ENCODE measurements at regions not wholly inside any gene's neighbourhood (a gene's known extent, or its start where the extent isn't known, plus 50 kb on each side); places are given as distances from the start of the nearest gene placed in this dataset.
"Not testable (repeated sequence)": the region's sequence is repeated elsewhere in the genome, so short reads cannot be mapped to it uniquely, and the experiment has no call there.

DNA sequence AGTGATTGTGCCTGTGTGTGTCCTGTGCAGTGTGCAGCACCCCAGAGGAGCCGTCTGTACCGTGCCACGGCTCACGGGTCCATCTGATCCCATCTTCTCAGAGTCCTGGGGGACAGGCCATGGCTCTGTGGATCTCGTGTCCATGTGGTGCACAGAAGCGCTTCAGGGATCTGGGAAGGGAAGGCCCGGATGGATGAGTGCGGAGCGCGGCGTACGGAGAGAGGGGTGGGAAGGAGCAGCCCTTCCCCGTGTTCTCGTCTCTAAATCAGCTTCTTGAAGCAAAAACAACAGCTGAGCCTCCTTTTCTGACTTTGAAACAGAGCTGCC lies 208.4 kb downstream of the LAT start:
- not testable (repeated sequence) for H3K4me3 ChIP-seq (ENCODE audit: low read length, poor library complexity, severe bottlenecking); H3K9me3 ChIP-seq (ENCODE audit: insufficient read depth, low read depth, low read length); H3K4me1 ChIP-seq (ENCODE audit: insufficient read depth, low read length, poor library complexity, severe bottlenecking); H4K20me1 ChIP-seq (ENCODE audit: insufficient read depth, low read length, poor library complexity, severe bottlenecking); H3K27me3 ChIP-seq (ENCODE audit: insufficient read depth, low read length, poor library complexity, severe bottlenecking); H3K4me2 ChIP-seq (ENCODE audit: low read depth, low read length, poor library complexity, severe bottlenecking); H3K79me2 ChIP-seq (ENCODE audit: insufficient read depth, low read length); H3F3A ChIP-seq (ENCODE audit: low read depth); H2AFZ ChIP-seq (ENCODE audit: low read length); H3K9me2 ChIP-seq (replicated peaks; ENCODE audit: low read depth, low read length); H3K36me3 ChIP-seq (ENCODE audit: insufficient read depth, low read length); H3K9ac ChIP-seq (ENCODE audit: low read depth, low read length, poor library complexity, severe bottlenecking)

DNA sequence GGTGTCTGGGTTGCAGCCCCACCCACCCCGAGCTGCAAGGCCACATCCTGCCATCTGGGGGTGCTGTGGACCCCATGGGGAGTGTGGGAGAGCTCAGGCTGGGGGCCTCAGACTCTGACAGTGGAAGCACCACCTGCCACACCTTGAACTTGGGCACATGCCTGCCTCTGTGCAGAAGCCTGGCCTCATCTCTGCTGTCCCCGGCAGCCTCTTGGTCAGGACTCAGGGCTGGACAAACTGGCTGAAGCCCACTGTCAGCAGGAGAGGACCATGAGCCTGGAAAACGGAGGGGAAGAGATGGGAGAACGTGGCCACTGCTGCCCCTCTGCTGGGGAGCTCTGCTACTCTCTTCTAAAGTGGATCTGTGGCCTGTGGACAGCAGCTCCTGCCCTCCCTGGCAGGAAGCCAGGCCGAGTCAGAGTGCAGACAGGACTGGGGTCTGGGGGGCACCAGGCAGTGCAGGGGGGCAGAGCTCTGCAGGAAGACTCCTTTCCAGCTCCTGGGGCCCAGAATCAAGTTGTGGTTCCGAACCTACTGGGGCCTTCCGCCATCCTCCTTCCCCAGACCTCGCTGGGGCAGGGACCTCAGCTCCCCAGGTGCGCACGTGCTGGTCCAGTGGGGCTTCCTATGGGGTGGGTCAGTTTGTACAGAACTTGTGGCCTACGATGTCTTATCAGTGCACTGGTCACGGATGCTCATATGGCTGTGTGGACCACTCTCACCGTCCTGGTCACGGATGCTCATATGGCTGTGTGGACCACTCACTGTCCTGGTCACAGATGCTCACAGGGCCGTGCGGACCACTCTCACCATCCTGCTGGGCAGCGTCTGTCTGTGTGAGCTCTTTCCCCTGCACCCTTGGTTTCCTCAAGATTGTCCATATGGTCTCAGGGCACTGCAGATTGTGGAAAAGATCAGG lies 207.7 kb downstream of the LAT start:
- H3K4me1 ChIP-seq (ENCODE audit: insufficient read depth, low read length, poor library complexity, severe bottlenecking), result no peaks in the 10 kb centered on the region
- no peaks in the 10 kb centered on the region for H3K9me2 ChIP-seq (replicated peaks; ENCODE audit: low read depth, low read length)
- H3K79me2 ChIP-seq (ENCODE audit: insufficient read depth, low read length), result no peaks in the 10 kb centered on the region
- H3F3A ChIP-seq (ENCODE audit: low read depth), result no peaks in the 10 kb centered on the region
- H3K9me3 ChIP-seq (ENCODE audit: insufficient read depth, low read depth, low read length), result no peaks in the 10 kb centered on the region
- no peaks in the 10 kb centered on the region for H3K27me3 ChIP-seq (ENCODE audit: insufficient read depth, low read length, poor library complexity, severe bottlenecking)
- H4K20me1 ChIP-seq (ENCODE audit: insufficient read depth, low read length, poor library complexity, severe bottlenecking), result no peaks in the 10 kb centered on the region
- no peak overlapping the region for H3K4me2 ChIP-seq (ENCODE audit: low read depth, low read length, poor library complexity, severe bottlenecking)
- H3K4me3 ChIP-seq (ENCODE audit: low read length, poor library complexity, severe bottlenecking), result no peak overlapping the region
- no peak overlapping the region for H3K9ac ChIP-seq (ENCODE audit: low read depth, low read length, poor library complexity, severe bottlenecking)
- no peaks in the 10 kb centered on the region for H3K36me3 ChIP-seq (ENCODE audit: insufficient read depth, low read length)
- no peak overlapping the region for H2AFZ ChIP-seq (ENCODE audit: low read length)
- TF ChIP-seq, protein P1, sequence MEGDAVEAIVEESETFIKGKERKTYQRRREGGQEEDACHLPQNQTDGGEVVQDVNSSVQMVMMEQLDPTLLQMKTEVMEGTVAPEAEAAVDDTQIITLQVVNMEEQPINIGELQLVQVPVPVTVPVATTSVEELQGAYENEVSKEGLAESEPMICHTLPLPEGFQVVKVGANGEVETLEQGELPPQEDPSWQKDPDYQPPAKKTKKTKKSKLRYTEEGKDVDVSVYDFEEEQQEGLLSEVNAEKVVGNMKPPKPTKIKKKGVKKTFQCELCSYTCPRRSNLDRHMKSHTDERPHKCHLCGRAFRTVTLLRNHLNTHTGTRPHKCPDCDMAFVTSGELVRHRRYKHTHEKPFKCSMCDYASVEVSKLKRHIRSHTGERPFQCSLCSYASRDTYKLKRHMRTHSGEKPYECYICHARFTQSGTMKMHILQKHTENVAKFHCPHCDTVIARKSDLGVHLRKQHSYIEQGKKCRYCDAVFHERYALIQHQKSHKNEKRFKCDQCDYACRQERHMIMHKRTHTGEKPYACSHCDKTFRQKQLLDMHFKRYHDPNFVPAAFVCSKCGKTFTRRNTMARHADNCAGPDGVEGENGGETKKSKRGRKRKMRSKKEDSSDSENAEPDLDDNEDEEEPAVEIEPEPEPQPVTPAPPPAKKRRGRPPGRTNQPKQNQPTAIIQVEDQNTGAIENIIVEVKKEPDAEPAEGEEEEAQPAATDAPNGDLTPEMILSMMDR (conservative IDR thresholded peaks at IDR 0.05; ENCODE audit: low read length), result peak; percentile 53
- no peak for TF ChIP-seq EZH2phosphoT487 (IDR thresholded peaks at IDR 0.05; ENCODE audit: borderline replicate concordance)

DNA sequence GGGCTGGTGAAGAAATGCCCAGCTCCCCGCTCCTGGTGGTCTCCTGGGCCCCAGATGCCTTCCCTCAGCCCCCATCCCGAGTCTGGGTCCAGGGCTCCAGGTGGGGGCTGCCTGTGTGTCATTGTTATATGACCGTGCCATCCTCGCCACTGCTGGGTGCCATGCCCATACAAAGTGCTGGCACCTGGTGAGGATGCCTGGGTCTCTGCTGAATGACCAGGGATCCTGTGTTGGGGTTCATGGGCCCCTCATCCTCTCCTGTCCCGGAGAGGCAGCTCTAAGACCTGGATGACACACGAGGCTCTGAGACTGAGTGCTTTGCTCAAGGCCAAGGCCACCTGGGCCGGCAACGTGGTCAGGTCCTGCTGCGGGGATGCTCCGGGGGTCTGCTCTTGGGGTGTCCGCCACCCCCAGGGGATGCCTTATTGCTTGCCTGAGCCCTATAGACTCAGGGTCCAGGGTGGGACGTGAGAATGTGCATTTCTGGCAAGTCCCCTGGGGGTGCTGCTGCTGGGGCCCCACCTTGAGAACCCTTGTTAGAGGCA lies 206.9 kb downstream of the LAT start:
- H3K4me2 ChIP-seq (ENCODE audit: low read depth, low read length, poor library complexity, severe bottlenecking); H3K9me2 ChIP-seq (replicated peaks; ENCODE audit: low read depth, low read length); H4K20me1 ChIP-seq (ENCODE audit: insufficient read depth, low read length, poor library complexity, severe bottlenecking); H2AFZ ChIP-seq (ENCODE audit: low read length); H3F3A ChIP-seq (ENCODE audit: low read depth); H3K9me3 ChIP-seq (ENCODE audit: insufficient read depth, low read depth, low read length); H3K36me3 ChIP-seq (ENCODE audit: insufficient read depth, low read length); H3K4me3 ChIP-seq (ENCODE audit: low read length, poor library complexity, severe bottlenecking); H3K27me3 ChIP-seq (ENCODE audit: insufficient read depth, low read length, poor library complexity, severe bottlenecking); H3K9ac ChIP-seq (ENCODE audit: low read depth, low read length, poor library complexity, severe bottlenecking); H3K79me2 ChIP-seq (ENCODE audit: insufficient read depth, low read length); H3K4me1 ChIP-seq (ENCODE audit: insufficient read depth, low read length, poor library complexity, severe bottlenecking): not testable (repeated sequence)

DNA sequence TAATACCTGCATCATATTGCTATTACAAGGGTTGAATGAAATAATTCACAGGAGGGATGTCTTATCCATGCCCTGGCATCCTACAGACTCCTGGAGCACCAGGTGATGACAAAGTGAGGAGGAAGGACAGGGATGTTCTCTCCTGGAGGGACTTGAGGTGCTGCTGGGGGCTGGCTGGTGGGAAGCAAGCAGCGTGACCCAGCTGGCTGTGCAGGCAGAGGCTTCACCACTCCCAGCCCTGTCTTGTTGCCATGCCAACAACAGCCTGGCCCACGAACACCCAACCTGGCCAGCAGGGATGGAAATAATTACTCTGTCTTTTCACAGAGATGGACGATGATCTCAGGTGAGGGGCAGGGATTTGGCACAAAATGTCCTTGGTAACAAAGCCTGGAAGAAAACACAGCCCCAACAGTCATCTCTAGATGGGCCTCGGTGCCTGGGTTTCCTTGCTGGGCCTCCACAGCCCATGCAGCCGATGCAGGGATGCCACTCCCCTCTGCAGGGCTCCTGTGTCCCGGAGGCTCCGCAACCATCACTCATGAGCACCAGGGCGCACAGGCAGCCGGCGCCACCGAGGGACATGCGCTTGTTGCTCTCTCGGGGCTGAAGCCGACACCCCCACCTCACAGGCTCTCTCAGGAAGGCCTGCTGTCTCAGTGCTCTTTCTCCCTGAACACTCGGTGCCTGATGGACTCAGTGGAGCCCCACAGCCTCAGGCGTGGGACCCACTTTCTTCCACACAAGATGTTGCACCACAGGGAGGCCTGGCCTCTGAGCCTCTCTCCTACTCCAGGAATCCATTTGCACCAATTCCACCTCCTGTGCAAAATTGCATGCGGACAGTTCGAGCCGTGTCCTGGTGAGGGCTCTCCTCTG lies 205.9 kb downstream of the LAT start:
- H3K79me2 ChIP-seq (ENCODE audit: insufficient read depth, low read length); H3K4me3 ChIP-seq (ENCODE audit: low read length, poor library complexity, severe bottlenecking); H3K36me3 ChIP-seq (ENCODE audit: insufficient read depth, low read length); H4K20me1 ChIP-seq (ENCODE audit: insufficient read depth, low read length, poor library complexity, severe bottlenecking); H3F3A ChIP-seq (ENCODE audit: low read depth); H3K9ac ChIP-seq (ENCODE audit: low read depth, low read length, poor library complexity, severe bottlenecking); H3K9me2 ChIP-seq (replicated peaks; ENCODE audit: low read depth, low read length); H3K9me3 ChIP-seq (ENCODE audit: insufficient read depth, low read depth, low read length); H3K4me2 ChIP-seq (ENCODE audit: low read depth, low read length, poor library complexity, severe bottlenecking); H3K4me1 ChIP-seq (ENCODE audit: insufficient read depth, low read length, poor library complexity, severe bottlenecking); H2AFZ ChIP-seq (ENCODE audit: low read length); H3K27me3 ChIP-seq (ENCODE audit: insufficient read depth, low read length, poor library complexity, severe bottlenecking): not testable (repeated sequence)

DNA sequence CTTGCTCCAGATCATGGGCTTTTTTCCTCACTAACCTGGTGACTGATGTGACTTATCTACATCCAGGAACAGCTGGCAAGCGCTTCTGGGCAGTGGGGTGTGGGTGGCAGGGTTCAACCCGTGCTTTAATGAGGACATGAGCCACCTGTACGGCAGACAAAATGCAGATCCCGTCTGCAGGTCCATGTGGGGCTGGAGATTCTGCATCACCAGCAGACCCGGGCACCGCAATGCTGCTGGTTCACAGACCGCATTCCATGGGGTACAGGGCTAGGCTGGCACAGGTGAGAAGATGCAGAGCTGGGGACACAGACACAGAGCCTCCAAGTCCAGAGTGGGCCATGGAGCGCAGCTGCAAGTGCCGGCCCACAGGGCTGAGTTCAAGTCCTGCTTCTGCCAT lies 204.0 kb downstream of the LAT start:
- not testable (repeated sequence) for H3K4me2 ChIP-seq (ENCODE audit: low read depth, low read length, poor library complexity, severe bottlenecking); H3K9me2 ChIP-seq (replicated peaks; ENCODE audit: low read depth, low read length); H3K27me3 ChIP-seq (ENCODE audit: insufficient read depth, low read length, poor library complexity, severe bottlenecking); H3K4me3 ChIP-seq (ENCODE audit: low read length, poor library complexity, severe bottlenecking); H2AFZ ChIP-seq (ENCODE audit: low read length); H4K20me1 ChIP-seq (ENCODE audit: insufficient read depth, low read length, poor library complexity, severe bottlenecking); H3F3A ChIP-seq (ENCODE audit: low read depth); H3K9me3 ChIP-seq (ENCODE audit: insufficient read depth, low read depth, low read length); H3K4me1 ChIP-seq (ENCODE audit: insufficient read depth, low read length, poor library complexity, severe bottlenecking); H3K9ac ChIP-seq (ENCODE audit: low read depth, low read length, poor library complexity, severe bottlenecking); H3K79me2 ChIP-seq (ENCODE audit: insufficient read depth, low read length); H3K36me3 ChIP-seq (ENCODE audit: insufficient read depth, low read length)

DNA sequence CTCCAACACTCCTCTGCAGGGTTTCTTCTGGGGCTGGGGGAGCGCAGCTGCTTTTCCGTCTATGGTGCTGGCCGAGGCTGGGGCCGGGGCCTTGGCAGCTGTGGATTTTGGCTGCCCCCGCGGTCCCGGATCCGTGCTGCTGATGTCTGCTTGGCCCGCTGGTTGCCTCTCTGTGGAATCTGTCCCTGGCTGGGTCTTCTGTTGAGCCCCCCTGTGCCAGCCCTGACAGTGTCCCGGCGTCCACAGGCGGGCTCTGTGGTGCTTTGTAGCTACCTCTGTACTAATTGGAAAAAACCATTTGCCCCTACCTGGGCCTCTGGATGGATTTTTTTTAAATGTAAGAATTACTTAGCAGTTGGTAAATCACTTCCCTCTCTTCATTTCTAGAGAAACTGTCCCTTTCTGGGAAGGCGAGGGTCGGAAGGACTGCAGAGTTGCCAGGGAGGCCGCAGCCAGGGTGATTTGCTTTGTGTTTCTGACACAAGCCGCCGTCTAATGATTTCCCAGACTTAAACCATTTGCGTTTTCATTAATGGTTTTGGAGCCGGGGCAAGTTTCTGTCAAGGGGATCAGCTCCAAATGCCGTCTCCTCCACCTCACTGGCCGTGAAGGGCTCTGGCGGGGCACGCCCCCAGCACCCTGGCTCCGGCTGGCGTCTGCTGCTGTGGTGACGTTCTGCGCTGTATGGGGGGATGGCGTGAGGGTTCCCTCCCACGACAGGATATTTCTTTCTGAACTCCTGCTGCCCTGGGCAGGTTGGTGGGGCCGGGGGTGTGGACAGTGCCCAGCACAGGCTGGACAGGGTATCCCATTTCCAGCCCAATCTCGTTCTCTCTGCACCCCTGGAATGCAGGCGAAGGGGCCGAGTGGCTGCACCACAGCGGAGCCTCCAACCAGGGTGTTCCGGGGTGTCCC lies 201.7 kb downstream of the LAT start:
- not testable (repeated sequence) for H3K9ac ChIP-seq (ENCODE audit: low read depth, low read length, poor library complexity, severe bottlenecking); H3K36me3 ChIP-seq (ENCODE audit: insufficient read depth, low read length); H3K4me2 ChIP-seq (ENCODE audit: low read depth, low read length, poor library complexity, severe bottlenecking); H3F3A ChIP-seq (ENCODE audit: low read depth); H3K9me2 ChIP-seq (replicated peaks; ENCODE audit: low read depth, low read length); H3K4me3 ChIP-seq (ENCODE audit: low read length, poor library complexity, severe bottlenecking); H4K20me1 ChIP-seq (ENCODE audit: insufficient read depth, low read length, poor library complexity, severe bottlenecking); H3K4me1 ChIP-seq (ENCODE audit: insufficient read depth, low read length, poor library complexity, severe bottlenecking); H3K79me2 ChIP-seq (ENCODE audit: insufficient read depth, low read length); H3K27me3 ChIP-seq (ENCODE audit: insufficient read depth, low read length, poor library complexity, severe bottlenecking); H2AFZ ChIP-seq (ENCODE audit: low read length); H3K9me3 ChIP-seq (ENCODE audit: insufficient read depth, low read depth, low read length)

Measured in Loucy (cell line).